ENCODE measurements at regions not wholly inside any gene's neighbourhood (a gene's known extent, or its start where the extent isn't known, plus 50 kb on each side); places are given as distances from the start of the nearest gene placed in this dataset.

GRCh38 chr7:9836671-9837070 lies 1137.0 kb upstream of the PHF14 start:
- Mint-ChIP-seq H3K4me1 (ENCODE audit: unreplicated experiment) (no peaks in the 10 kb centered on the region), H3K36me3 (ENCODE audit: low read depth, unreplicated experiment) (no peaks in the 10 kb centered on the region), H3K27ac (ENCODE audit: unreplicated experiment) (no peak overlapping the region), H3K4me3 (ENCODE audit: unreplicated experiment) (no peak overlapping the region), H3K9me3 (ENCODE audit: unreplicated experiment) (no peaks in the 10 kb centered on the region), H3K27me3 (ENCODE audit: unreplicated experiment) (no peaks in the 10 kb centered on the region)
- no peak for DNase-seq (ENCODE audit: low spot score)
- no peak for TF ChIP-seq CTCF (IDR thresholded peaks at IDR 0.05; ENCODE audit: unreplicated experiment)

- no peaks in the 10 kb centered on the region for H3K9me3 Mint-ChIP-seq (ENCODE audit: unreplicated experiment)
- no peak for TF ChIP-seq CTCF (IDR thresholded peaks at IDR 0.05; ENCODE audit: unreplicated experiment)
- no peaks in the 10 kb centered on the region for H3K4me1 Mint-ChIP-seq (ENCODE audit: unreplicated experiment)
- no peaks in the 10 kb centered on the region for H3K36me3 Mint-ChIP-seq (ENCODE audit: low read depth, unreplicated experiment)
- H3K27ac Mint-ChIP-seq (ENCODE audit: unreplicated experiment): no peak overlapping the region
- no peak overlapping the region for H3K4me3 Mint-ChIP-seq (ENCODE audit: unreplicated experiment)
- H3K27me3 Mint-ChIP-seq (ENCODE audit: unreplicated experiment): no peaks in the 10 kb centered on the region
- no peak for DNase-seq (ENCODE audit: low spot score)
Observed at GRCh38 chr7:9842301-9842700, 1131.4 kb upstream of the PHF14 start.

- TF ChIP-seq CTCF (IDR thresholded peaks at IDR 0.05; ENCODE audit: unreplicated experiment): no peak
- H3K27me3 Mint-ChIP-seq (ENCODE audit: unreplicated experiment): no peaks in the 10 kb centered on the region
- no peaks in the 10 kb centered on the region for H3K36me3 Mint-ChIP-seq (ENCODE audit: low read depth, unreplicated experiment)
- H3K9me3 Mint-ChIP-seq (ENCODE audit: unreplicated experiment): no peaks in the 10 kb centered on the region
- no peaks in the 10 kb centered on the region for H3K4me1 Mint-ChIP-seq (ENCODE audit: unreplicated experiment)
- no peak for DNase-seq (ENCODE audit: low spot score)
- H3K27ac Mint-ChIP-seq (ENCODE audit: unreplicated experiment): no peak overlapping the region
- H3K4me3 Mint-ChIP-seq (ENCODE audit: unreplicated experiment): no peak overlapping the region
Observed at GRCh38 chr7:9846902-9847301, 1126.8 kb upstream of the PHF14 start.

- Mint-ChIP-seq H3K27me3 (ENCODE audit: unreplicated experiment) (no peaks in the 10 kb centered on the region), H3K9me3 (ENCODE audit: unreplicated experiment) (no peaks in the 10 kb centered on the region), H3K4me3 (ENCODE audit: unreplicated experiment) (no peak overlapping the region), H3K27ac (ENCODE audit: unreplicated experiment) (no peak overlapping the region), H3K36me3 (ENCODE audit: low read depth, unreplicated experiment) (no peaks in the 10 kb centered on the region), H3K4me1 (ENCODE audit: unreplicated experiment) (no peaks in the 10 kb centered on the region)
- no peak for TF ChIP-seq CTCF (IDR thresholded peaks at IDR 0.05; ENCODE audit: unreplicated experiment)
- no peak for DNase-seq (ENCODE audit: low spot score)
Observed at GRCh38 chr7:9854605-9855004, 1119.1 kb upstream of the PHF14 start.

GRCh38 chr7:9856668-9857067 lies 1117.0 kb upstream of the PHF14 start:
- no peak overlapping the region for H3K27ac Mint-ChIP-seq (ENCODE audit: unreplicated experiment)
- no peak for DNase-seq (ENCODE audit: low spot score)
- no peaks in the 10 kb centered on the region for H3K9me3 Mint-ChIP-seq (ENCODE audit: unreplicated experiment)
- no peaks in the 10 kb centered on the region for H3K27me3 Mint-ChIP-seq (ENCODE audit: unreplicated experiment)
- H3K4me3 Mint-ChIP-seq (ENCODE audit: unreplicated experiment): no peak overlapping the region
- no peaks in the 10 kb centered on the region for H3K36me3 Mint-ChIP-seq (ENCODE audit: low read depth, unreplicated experiment)
- no peak for TF ChIP-seq CTCF (IDR thresholded peaks at IDR 0.05; ENCODE audit: unreplicated experiment)
- H3K4me1 Mint-ChIP-seq (ENCODE audit: unreplicated experiment): no peaks in the 10 kb centered on the region

All from endothelial cell (in vitro differentiated cells).